ENCODE measurements at regions not wholly inside any gene's neighbourhood (a gene's known extent, or its start where the extent isn't known, plus 50 kb on each side); places are given as distances from the start of the nearest gene placed in this dataset.

GRCh38 chr13:109913186-109913585 is 126.8 kb upstream of the IRS2 start:
- DNase-seq (ENCODE audit: low spot score) (no peak), ATAC-seq (no peak)
- intact Hi-C loops (cut with DNase I) = no loop called here

GRCh38 chr13:109910194-109910593 is 123.8 kb upstream of the IRS2 start:
- DNase-seq (ENCODE audit: low spot score) (no peak), ATAC-seq (no peak)
- intact Hi-C loops (cut with DNase I) = no loop called here

GRCh38 chr13:109906976-109907375 is 120.6 kb upstream of the IRS2 start:
- intact Hi-C loops (cut with DNase I) = no loop called here
- no peak for DNase-seq (ENCODE audit: low spot score)
- ATAC-seq = no peak

GRCh38 chr13:109904218-109904617 is 117.8 kb upstream of the IRS2 start:
- ATAC-seq = no peak
- intact Hi-C loops (cut with DNase I) = no loop called here
- no peak for DNase-seq (ENCODE audit: low spot score)

- DNase-seq (ENCODE audit: low spot score) (no peak), ATAC-seq (no peak)
- intact Hi-C loops (cut with DNase I) = no loop called here
Observed at GRCh38 chr13:109900741-109901140, 114.4 kb upstream of the IRS2 start.

- intact Hi-C loops (cut with DNase I) = no loop called here
- no peak for ATAC-seq
Observed at GRCh38 chr13:109900320-109900719, 113.9 kb upstream of the IRS2 start.

GRCh38 chr13:109899748-109900147 is 113.4 kb upstream of the IRS2 start:
- no peak for DNase-seq (ENCODE audit: low spot score)
- intact Hi-C loops (cut with DNase I) = no loop called here
- ATAC-seq = no peak

More at GRCh38 chr13:109900320-109900719, 113.9 kb upstream of the IRS2 start:
- DNase-seq (ENCODE audit: low spot score) = no peak

- DNase-seq (ENCODE audit: low spot score) = no peak
- ATAC-seq = no peak
- intact Hi-C loops (cut with DNase I) = no loop called here
Observed at GRCh38 chr13:109899316-109899715, 112.9 kb upstream of the IRS2 start.

GRCh38 chr13:109897988-109898624 is 111.7 kb upstream of the IRS2 start:
- intact Hi-C loops (cut with DNase I) = no loop called here

GRCh38 chr13:109892101-109892500 is 105.7 kb upstream of the IRS2 start:
- DNase-seq (ENCODE audit: low spot score) (no peak), ATAC-seq (no peak)
- intact Hi-C loops (cut with DNase I) = no loop called here

More at GRCh38 chr13:109897988-109898624, 111.7 kb upstream of the IRS2 start:
- ATAC-seq (no peak), DNase-seq (ENCODE audit: low spot score) (no peak)

GRCh38 chr13:109885235-109885634 is 98.9 kb upstream of the IRS2 start:
- DNase-seq (ENCODE audit: low spot score) = no peak
- ATAC-seq = no peak
- intact Hi-C loops (cut with DNase I) = no loop called here

- DNase-seq (ENCODE audit: low spot score) = no peak
- intact Hi-C loops (cut with DNase I) = no loop called here
- ATAC-seq = no peak
Observed at GRCh38 chr13:109884462-109884861, 98.1 kb upstream of the IRS2 start.

- intact Hi-C loops (cut with DNase I) = no loop called here
- DNase-seq (ENCODE audit: low spot score) = no peak
- ATAC-seq = no peak
Observed at GRCh38 chr13:109883181-109884180, 97.1 kb upstream of the IRS2 start.

- intact Hi-C loops (cut with DNase I) = no loop called here
- ATAC-seq (no peak), DNase-seq (ENCODE audit: low spot score) (no peak)
Observed at GRCh38 chr13:109881961-109882558, 95.7 kb upstream of the IRS2 start.

GRCh38 chr13:109881347-109881725 is 95.0 kb upstream of the IRS2 start:
- ATAC-seq = no peak
- intact Hi-C loops (cut with DNase I) = no loop called here
- DNase-seq (ENCODE audit: low spot score) = no peak

GRCh38 chr13:109880371-109881346 is 94.3 kb upstream of the IRS2 start:
- no peak for DNase-seq (ENCODE audit: low spot score)
- ATAC-seq = no peak
- intact Hi-C loops (cut with DNase I) = no loop called here

GRCh38 chr13:109879338-109879737 is 93.0 kb upstream of the IRS2 start:
- no peak for ATAC-seq

GRCh38 chr13:109877809-109878208 is 91.4 kb upstream of the IRS2 start:
- intact Hi-C loops (cut with DNase I) = no loop called here

More at GRCh38 chr13:109879338-109879737, 93.0 kb upstream of the IRS2 start:
- intact Hi-C loops (cut with DNase I) = no loop called here
- DNase-seq (ENCODE audit: low spot score) = no peak

GRCh38 chr13:109875746-109876145 is 89.4 kb upstream of the IRS2 start:
- ATAC-seq (peak; percentile 30), DNase-seq (ENCODE audit: low spot score) (no peak)
- intact Hi-C loops (cut with DNase I) = no loop called here

More at GRCh38 chr13:109877809-109878208, 91.4 kb upstream of the IRS2 start:
- ATAC-seq (no peak), DNase-seq (ENCODE audit: low spot score) (no peak)

All from sciatic nerve (tissue), 2 donors.